ENCODE measurements at regions not wholly inside any gene's neighbourhood (a gene's known extent, or its start where the extent isn't known, plus 50 kb on each side); places are given as distances from the start of the nearest gene placed in this dataset.

DNA sequence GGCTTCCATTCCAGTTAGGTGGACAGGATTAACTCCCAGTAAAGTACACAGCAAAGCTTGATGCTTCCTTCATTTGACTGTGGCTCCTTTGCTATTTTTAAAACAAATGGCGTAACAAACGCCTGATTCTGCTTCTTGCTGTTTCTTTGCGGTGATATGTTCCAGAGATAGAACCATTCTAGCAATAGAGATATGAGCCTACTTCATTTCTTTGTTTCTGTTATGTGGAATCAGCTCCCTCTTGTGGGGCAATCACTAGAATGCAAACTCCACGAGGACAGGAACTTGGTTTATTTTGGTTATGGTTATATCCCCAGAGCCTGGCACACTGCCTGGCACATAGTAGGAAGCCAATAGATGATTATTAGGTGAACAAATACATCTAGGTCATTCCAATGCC lies 122.6 kb upstream of the SLC6A11 start:
- TF ChIP-seq, protein P1, sequence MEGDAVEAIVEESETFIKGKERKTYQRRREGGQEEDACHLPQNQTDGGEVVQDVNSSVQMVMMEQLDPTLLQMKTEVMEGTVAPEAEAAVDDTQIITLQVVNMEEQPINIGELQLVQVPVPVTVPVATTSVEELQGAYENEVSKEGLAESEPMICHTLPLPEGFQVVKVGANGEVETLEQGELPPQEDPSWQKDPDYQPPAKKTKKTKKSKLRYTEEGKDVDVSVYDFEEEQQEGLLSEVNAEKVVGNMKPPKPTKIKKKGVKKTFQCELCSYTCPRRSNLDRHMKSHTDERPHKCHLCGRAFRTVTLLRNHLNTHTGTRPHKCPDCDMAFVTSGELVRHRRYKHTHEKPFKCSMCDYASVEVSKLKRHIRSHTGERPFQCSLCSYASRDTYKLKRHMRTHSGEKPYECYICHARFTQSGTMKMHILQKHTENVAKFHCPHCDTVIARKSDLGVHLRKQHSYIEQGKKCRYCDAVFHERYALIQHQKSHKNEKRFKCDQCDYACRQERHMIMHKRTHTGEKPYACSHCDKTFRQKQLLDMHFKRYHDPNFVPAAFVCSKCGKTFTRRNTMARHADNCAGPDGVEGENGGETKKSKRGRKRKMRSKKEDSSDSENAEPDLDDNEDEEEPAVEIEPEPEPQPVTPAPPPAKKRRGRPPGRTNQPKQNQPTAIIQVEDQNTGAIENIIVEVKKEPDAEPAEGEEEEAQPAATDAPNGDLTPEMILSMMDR (IDR thresholded peaks at IDR 0.05): no peak
- TF ChIP-seq EP300 (IDR thresholded peaks at IDR 0.05) (no peak), POLR2A (IDR thresholded peaks at IDR 0.05; ENCODE audit: low read length) (no peak), NR3C1 (IDR thresholded peaks at IDR 0.05) (no peak), MAX (IDR thresholded peaks at IDR 0.05) (no peak), PBX3 (IDR thresholded peaks at IDR 0.05) (no peak), CHD2 (IDR thresholded peaks at IDR 0.05; ENCODE audit: low read length, partially characterized antibody) (no peak), REST (IDR thresholded peaks at IDR 0.05) (no peak), RNF2 (IDR thresholded peaks at IDR 0.05; ENCODE audit: borderline replicate concordance, low read depth) (no peak), ZFP36 (IDR thresholded peaks at IDR 0.05; ENCODE audit: borderline replicate concordance, partially characterized antibody) (no peak), CHD4 (IDR thresholded peaks at IDR 0.05; ENCODE audit: borderline replicate concordance) (no peak)
- TF ChIP-seq, protein P2, sequence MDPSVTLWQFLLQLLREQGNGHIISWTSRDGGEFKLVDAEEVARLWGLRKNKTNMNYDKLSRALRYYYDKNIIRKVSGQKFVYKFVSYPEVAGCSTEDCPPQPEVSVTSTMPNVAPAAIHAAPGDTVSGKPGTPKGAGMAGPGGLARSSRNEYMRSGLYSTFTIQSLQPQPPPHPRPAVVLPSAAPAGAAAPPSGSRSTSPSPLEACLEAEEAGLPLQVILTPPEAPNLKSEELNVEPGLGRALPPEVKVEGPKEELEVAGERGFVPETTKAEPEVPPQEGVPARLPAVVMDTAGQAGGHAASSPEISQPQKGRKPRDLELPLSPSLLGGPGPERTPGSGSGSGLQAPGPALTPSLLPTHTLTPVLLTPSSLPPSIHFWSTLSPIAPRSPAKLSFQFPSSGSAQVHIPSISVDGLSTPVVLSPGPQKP (IDR thresholded peaks at IDR 0.05; ENCODE audit: low read depth, low read length): no peak
